Stomach (tissue), 4 donors: ENCODE measurements at regions not wholly inside any gene's neighbourhood (a gene's known extent, or its start where the extent isn't known, plus 50 kb on each side); places are given as distances from the start of the nearest gene placed in this dataset.

Experiments used
- CTCF ChIP-seq, 7 experiments: fragments of 450-650 bp in 4 of 7; fragments of 200-600 bp in 3 of 7; sonication (generic) in 3 of 7; IDR thresholded peaks; one replicate each; pipeline ENCODE4 v1.5.1; 2016 to 2019; ENCODE audit warnings: antibody characterized with exemption in 7 of 7, control low read depth in 2 of 7, mild to moderate bottlenecking in 1 of 7
- POLR2A ChIP-seq, 4 donors: fragments of 450-650 bp; IDR thresholded peaks; one replicate each; pipeline ENCODE4 v1.6.1; 2016; ENCODE audit warnings: antibody characterized with exemption in 4 of 4, control low read depth in 2 of 4, mild to moderate bottlenecking in 1 of 4, moderate library complexity in 1 of 4
- POLR2AphosphoS5 ChIP-seq, 3 donors: sonication (generic); formaldehyde crosslinking; IDR thresholded peaks; one replicate each; pipeline ENCODE4 v1.6.1; 2016; ENCODE audit warnings: antibody characterized with exemption in 3 of 3

GRCh38 chr18:76725445-76725844 lies 96.9 kb upstream of the ZNF236 start:
- TF ChIP-seq CTCF (IDR thresholded peaks at IDR 0.05) (no peak), POLR2A (IDR thresholded peaks at IDR 0.05) (no peak), POLR2AphosphoS5 (IDR thresholded peaks at IDR 0.05) (no peak)
